PC-3 (cell line): ENCODE measurements at regions not wholly inside any gene's neighbourhood (a gene's known extent, or its start where the extent isn't known, plus 50 kb on each side); places are given as distances from the start of the nearest gene placed in this dataset.

Experiments
- EZH2 ChIP-seq: fragments of 300-600 bp; sonication (generic); IDR thresholded peaks from one replicate; pipeline ENCODE4 v1.6.1; 2017; ENCODE audit warnings: antibody characterized with exemption, mild to moderate bottlenecking, low read length; ENCODE audit not compliant: unreplicated experiment
- TF ChIP-seq, protein P1 (sequence below): fragments of 300-600 bp; sonication (generic); conservative IDR thresholded peaks from 2 replicates; pipeline ENCODE4 v1.5.1; 2017; ENCODE audit warnings: antibody characterized with exemption, low read depth, mild to moderate bottlenecking, low read length

DNA sequence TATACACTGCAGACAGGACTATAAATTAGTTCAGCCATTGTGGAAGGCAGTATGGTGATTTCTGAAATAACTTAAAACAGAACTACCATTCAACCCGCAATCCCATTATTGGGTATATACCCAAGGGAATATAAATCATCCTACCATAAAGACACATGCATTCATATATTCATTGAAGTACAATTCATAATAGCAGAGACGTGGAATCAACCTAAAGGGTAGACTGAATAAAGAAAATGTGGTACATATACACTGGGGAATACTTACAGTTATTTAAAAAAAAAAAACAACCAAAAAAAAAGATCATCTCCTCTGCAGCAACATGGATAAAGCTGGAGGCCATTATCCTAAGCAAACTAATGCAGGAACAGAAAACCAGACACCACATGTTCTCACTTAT is 473.9 kb downstream of the TRHDE start:
- TF ChIP-seq, protein P1, sequence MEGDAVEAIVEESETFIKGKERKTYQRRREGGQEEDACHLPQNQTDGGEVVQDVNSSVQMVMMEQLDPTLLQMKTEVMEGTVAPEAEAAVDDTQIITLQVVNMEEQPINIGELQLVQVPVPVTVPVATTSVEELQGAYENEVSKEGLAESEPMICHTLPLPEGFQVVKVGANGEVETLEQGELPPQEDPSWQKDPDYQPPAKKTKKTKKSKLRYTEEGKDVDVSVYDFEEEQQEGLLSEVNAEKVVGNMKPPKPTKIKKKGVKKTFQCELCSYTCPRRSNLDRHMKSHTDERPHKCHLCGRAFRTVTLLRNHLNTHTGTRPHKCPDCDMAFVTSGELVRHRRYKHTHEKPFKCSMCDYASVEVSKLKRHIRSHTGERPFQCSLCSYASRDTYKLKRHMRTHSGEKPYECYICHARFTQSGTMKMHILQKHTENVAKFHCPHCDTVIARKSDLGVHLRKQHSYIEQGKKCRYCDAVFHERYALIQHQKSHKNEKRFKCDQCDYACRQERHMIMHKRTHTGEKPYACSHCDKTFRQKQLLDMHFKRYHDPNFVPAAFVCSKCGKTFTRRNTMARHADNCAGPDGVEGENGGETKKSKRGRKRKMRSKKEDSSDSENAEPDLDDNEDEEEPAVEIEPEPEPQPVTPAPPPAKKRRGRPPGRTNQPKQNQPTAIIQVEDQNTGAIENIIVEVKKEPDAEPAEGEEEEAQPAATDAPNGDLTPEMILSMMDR = no peak
- no peak for TF ChIP-seq EZH2
